ENCODE measurements at regions not wholly inside any gene's neighbourhood (a gene's known extent, or its start where the extent isn't known, plus 50 kb on each side); places are given as distances from the start of the nearest gene placed in this dataset.

DNA sequence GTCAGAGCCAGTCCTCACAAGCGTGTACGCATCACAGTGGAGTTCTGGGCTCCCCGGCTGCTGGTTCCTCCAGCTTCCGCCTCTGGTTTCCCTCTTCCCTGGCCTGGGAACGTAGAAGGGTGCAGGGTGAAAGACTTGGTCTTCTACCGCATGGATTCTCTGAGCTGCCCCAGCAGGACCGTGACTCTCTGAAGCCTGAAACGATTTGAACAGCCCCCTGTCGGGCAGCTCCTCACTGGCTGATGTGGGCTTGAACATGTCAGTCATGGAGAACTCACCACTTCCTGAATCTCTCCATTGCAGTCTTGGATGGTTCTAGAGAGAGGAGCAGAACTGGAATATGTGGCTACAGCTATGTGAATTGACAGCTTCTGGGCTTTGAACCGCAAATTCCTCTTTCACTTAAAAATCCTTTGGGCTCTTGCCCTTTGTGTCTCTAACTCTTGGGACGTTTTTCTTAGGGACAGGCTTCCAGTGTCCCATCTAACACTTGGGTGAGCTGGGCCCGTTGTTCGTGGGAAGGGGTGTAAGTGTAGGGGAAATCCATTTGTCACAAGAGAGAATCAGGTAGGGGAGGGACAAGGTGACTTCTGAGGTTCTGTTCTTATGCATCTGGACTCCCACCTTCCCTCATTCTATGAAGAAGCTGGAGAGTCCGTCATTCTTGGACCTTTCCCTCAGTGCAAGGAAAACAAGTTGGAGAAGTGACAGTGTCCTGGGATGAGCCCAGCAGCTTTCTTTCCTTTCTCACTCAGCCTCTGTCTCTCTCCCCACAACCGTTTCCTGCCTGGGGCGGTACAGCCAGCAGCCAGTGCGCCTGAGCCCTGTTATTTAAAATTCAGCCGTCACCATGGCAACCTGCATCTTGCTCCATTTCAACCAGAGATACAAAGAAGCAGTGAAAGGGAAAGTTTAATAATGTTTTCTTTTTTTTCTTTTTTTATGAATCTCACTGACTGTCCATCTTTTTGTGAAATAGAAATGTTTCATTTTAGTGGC lies 84.7 kb downstream of the PTTG1 start:
- Histone ChIP-seq H3K4me1 (ENCODE audit: low read depth) (no peaks in the 10 kb centered on the region), H3K36me3 (ENCODE audit: low read depth) (no peaks in the 10 kb centered on the region), H3K9me3 (no peaks in the 10 kb centered on the region), H3K4me3 (no peak overlapping the region)
- TF ChIP-seq, protein P1, sequence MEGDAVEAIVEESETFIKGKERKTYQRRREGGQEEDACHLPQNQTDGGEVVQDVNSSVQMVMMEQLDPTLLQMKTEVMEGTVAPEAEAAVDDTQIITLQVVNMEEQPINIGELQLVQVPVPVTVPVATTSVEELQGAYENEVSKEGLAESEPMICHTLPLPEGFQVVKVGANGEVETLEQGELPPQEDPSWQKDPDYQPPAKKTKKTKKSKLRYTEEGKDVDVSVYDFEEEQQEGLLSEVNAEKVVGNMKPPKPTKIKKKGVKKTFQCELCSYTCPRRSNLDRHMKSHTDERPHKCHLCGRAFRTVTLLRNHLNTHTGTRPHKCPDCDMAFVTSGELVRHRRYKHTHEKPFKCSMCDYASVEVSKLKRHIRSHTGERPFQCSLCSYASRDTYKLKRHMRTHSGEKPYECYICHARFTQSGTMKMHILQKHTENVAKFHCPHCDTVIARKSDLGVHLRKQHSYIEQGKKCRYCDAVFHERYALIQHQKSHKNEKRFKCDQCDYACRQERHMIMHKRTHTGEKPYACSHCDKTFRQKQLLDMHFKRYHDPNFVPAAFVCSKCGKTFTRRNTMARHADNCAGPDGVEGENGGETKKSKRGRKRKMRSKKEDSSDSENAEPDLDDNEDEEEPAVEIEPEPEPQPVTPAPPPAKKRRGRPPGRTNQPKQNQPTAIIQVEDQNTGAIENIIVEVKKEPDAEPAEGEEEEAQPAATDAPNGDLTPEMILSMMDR (IDR thresholded peaks at IDR 0.05): no peak
- peak; percentile 58 for ATAC-seq
- intact Hi-C loops (cut with DNase I, micrococcal nuclease): no loop called here
- peak; percentile 31 to 62 (median 34) for DNase-seq

DNA sequence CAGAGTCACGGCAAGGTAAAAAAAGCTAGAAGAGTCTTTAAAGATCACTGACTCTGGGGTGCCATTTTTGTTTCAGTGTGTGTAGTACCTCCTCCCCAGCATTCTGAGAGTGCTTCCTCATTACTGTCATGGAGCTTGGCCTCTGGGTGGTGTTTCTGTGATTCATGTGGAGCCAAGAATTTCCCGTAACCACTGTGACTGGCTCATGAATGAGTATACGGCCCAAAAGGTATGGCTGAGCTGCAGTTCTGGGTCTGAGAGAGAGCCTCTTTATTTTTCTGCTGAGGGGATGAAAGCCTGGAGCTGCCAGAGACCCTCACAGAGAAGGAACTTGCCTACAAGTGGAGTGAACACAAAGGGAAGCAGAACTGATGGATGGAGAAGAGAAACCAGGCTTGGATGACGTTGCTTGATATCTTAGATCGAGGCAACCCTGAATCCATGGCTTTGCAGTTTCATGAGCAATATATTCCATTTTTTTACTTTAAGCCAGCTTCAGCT lies 85.6 kb downstream of the PTTG1 start:
- DNase-seq (no peak), ATAC-seq (peak; percentile 55)
- TF ChIP-seq, protein P1 (IDR thresholded peaks at IDR 0.05): no peak
- Histone ChIP-seq H3K4me3 (no peak overlapping the region), H3K4me1 (ENCODE audit: low read depth) (no peaks in the 10 kb centered on the region), H3K36me3 (ENCODE audit: low read depth) (no peaks in the 10 kb centered on the region), H3K9me3 (no peaks in the 10 kb centered on the region)
- intact Hi-C loops (cut with DNase I, micrococcal nuclease): no loop called here

DNA sequence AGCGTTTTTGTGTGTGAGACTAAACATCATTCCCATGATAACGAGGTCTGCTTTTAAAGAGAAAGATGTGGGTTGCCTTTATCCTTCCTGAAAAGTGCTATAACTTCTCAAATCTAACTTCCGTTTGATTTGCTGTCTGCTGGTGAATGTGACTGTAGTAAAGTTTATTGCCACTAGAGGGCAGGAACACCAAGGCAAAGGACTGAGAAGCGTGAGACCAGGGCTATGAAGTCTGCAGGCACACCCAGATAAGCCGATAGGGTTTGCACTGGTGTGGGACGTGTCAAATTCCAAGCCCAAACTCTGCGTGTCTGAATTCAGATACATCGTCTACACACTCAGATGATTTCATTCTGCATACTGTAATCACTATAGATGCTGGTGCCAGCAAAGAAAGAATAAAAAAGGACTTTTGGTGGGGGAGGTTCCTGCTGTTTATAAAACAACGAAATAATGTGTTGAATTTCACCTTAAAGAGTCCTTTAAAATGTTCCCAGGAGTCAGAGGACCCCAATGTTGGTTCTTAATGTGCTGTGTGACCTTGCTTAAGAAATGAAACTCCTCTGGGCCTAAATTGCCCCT lies 87.2 kb downstream of the PTTG1 start:
- H3K9me3 ChIP-seq: no peaks in the 10 kb centered on the region
- intact Hi-C loops (cut with DNase I, micrococcal nuclease): no loop called here
- H3K36me3 ChIP-seq (ENCODE audit: low read depth): no peaks in the 10 kb centered on the region
- TF ChIP-seq, protein P1 (IDR thresholded peaks at IDR 0.05): peak; percentile 72
- H3K4me1 ChIP-seq (ENCODE audit: low read depth): no peaks in the 10 kb centered on the region
- peak in 2 of 3 donors; percentile 27 to 81 for DNase-seq
- H3K4me3 ChIP-seq: no peak overlapping the region
- peak; percentile 94 for ATAC-seq

DNA sequence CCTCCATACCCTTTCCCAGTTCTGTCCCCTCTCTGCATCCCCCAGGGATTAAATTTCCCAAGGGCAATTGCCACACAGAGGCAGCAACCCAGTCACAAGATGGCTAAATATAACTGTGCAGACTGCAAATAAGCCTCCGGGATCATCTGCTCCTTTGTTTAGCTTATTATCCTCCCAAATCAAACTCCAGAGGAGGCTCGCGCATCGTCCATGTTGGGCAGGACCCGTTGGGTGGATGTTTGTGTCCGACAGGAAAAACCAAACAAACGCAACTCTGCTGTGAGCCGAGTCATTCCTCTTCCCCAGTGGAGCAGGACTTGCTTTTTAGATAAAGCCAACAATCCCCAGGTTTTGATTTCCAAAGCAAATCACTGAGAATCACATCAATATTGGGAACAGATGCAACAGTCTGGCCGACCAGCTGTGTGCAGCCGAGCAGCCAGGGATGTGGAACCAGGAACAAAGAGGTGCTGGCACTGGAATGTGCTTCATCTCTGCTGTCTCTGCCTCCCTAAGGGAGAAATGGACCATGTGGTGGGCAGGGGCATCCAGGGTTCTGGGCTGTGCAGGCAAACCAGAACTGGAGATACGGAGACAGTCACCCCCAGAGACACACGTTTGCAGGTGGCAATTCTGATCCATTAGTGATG lies 89.8 kb downstream of the PTTG1 start:
- no peak for DNase-seq
- no peaks in the 10 kb centered on the region for H3K4me1 ChIP-seq (ENCODE audit: low read depth)
- H3K36me3 ChIP-seq (ENCODE audit: low read depth): no peaks in the 10 kb centered on the region
- no peaks in the 10 kb centered on the region for H3K9me3 ChIP-seq
- intact Hi-C loops (cut with DNase I, micrococcal nuclease): no loop called here
- ATAC-seq: no peak
- H3K4me3 ChIP-seq: no peak overlapping the region
- TF ChIP-seq, protein P1 (IDR thresholded peaks at IDR 0.05): no peak
